Astrocyte of the spinal cord (primary cell): ENCODE measurements at regions not wholly inside any gene's neighbourhood (a gene's known extent, or its start where the extent isn't known, plus 50 kb on each side); places are given as distances from the start of the nearest gene placed in this dataset.
"Not testable (repeated sequence)": the region's sequence is repeated elsewhere in the genome, so short reads cannot be mapped to it uniquely, and the experiment has no call there.

Experiments used
- DNase-seq: peaks from one replicate; pipeline ENCODE4 v3.0.0; 2011; ENCODE audit warnings: low read depth, low spot score
- H3K4me3 ChIP-seq: 2 replicates; pipeline ENCODE4 v1.5.1; 2011; ENCODE audit warnings: low read depth, mild to moderate bottlenecking, low read length, moderate library complexity
- in situ Hi-C: cut with HindIII; loops from 2 replicates; pipeline ENCODE4 v1.10.0; 2017; ENCODE audit warnings: low sequenced_read_pairs
- TF ChIP-seq, protein P1 (sequence below): IDR thresholded peaks from 2 replicates; pipeline ENCODE4 v1.5.1; 2012; ENCODE audit warnings: low read depth, mild to moderate bottlenecking, low read length, inconsistent platforms

DNA sequence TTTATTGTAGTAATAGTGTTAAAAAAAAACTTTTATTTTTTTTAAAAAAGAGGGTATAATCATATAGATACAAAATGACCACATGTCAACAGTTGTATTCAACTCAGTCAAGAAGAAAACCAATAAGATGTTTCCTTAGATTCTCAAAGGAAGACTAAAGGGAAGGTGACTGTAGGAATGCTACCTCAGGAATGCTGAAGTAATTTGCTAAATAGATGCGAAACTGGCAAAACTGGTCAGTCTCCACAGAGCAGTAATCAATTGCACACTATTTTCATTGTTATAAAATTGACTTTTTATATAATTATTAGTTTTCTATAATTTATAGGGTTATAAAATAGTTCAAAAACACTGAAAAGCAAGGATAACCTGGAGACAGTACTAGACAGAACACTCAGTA, 204.8 kb downstream of the GABRG2 start:
- TF ChIP-seq, protein P1, sequence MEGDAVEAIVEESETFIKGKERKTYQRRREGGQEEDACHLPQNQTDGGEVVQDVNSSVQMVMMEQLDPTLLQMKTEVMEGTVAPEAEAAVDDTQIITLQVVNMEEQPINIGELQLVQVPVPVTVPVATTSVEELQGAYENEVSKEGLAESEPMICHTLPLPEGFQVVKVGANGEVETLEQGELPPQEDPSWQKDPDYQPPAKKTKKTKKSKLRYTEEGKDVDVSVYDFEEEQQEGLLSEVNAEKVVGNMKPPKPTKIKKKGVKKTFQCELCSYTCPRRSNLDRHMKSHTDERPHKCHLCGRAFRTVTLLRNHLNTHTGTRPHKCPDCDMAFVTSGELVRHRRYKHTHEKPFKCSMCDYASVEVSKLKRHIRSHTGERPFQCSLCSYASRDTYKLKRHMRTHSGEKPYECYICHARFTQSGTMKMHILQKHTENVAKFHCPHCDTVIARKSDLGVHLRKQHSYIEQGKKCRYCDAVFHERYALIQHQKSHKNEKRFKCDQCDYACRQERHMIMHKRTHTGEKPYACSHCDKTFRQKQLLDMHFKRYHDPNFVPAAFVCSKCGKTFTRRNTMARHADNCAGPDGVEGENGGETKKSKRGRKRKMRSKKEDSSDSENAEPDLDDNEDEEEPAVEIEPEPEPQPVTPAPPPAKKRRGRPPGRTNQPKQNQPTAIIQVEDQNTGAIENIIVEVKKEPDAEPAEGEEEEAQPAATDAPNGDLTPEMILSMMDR = no peak
- in situ Hi-C loops = no loop called here
- H3K4me3 ChIP-seq = no peak overlapping the region
- no peak for DNase-seq

GRCh38 chr5:162274679-162275078, 207.1 kb downstream of the GABRG2 start:
- no peak overlapping the region for H3K4me3 ChIP-seq
- TF ChIP-seq, protein P1 = no peak
- in situ Hi-C loops = no loop called here
- no peak for DNase-seq

GRCh38 chr5:162275387-162275786, 207.8 kb downstream of the GABRG2 start:
- in situ Hi-C loops, DNase-seq, H3K4me3 ChIP-seq: not testable (repeated sequence)

DNA sequence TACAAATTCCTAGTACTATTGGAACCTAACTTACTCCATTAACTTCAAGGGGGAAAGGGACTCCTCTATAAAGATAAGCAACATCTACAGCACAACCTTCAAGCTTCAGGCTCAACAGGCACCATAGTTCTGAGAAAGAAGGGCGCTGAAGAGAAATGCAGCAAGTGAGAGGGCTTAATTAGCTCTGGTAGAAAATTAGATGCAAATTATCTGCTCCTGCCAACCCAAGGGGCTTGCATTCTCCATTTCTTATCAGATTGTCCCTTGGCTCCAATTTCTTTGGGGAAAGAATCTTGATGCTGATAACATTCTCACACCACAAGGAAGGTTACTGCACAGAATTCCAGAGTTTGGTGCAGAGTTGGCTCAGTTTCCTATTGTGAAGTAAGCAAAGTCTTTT, 214.6 kb downstream of the GABRG2 start:
- DNase-seq = no peak
- in situ Hi-C loops = no loop called here
- TF ChIP-seq, protein P1 = no peak
- no peak overlapping the region for H3K4me3 ChIP-seq

DNA sequence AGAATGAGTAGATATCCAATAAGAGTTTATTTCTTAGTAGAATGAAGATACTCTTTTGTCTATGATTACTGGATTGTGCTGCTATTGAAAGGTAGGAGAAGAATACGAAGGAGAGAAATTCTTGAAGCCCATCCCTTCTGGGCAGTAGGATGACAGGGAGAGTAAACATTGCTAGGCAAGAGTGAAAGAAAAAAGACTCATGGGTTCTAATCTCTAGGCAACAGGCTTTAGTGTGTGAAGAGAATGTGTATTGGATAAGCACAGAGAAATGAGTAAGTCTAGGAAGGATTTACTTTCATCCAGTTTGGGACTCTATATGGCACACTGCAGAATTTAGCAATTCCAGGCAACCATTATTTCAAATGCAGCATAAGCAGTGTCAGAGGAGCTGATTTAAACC, 216.0 kb downstream of the GABRG2 start:
- in situ Hi-C loops = no loop called here
- TF ChIP-seq, protein P1 = no peak

GRCh38 chr5:162288647-162289296, 221.2 kb downstream of the GABRG2 start:
- TF ChIP-seq, protein P1 = no peak
- in situ Hi-C loops = no loop called here
- H3K4me3 ChIP-seq = no peak overlapping the region
- DNase-seq = no peak

More for the DNA sequence above, 216.0 kb downstream of the GABRG2 start:
- no peak for DNase-seq
- no peak overlapping the region for H3K4me3 ChIP-seq

DNA sequence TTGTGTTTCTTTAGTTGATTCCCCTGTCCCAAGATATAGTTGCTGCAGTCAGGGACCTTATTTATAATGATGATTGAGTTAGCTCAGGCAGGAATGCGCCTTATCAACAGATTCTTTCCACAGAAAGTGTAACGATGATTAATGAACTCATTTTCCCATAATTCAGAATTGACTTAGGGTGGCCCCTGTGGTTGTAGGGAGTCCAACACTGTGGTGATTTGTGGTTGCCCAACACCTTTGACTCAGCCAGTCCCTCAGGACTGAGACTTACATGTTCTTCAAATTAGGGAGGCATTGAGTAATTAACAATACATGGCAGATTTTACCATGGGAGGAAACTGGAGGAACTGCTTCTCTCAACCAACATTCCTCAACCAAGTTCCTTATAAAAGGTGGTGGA, 221.9 kb downstream of the GABRG2 start:
- H3K4me3 ChIP-seq = no peak overlapping the region
- TF ChIP-seq, protein P1 = no peak
- no peak for DNase-seq
- in situ Hi-C loops = no loop called here
